Colonic mucosa (tissue), 4 donors: ENCODE measurements at regions not wholly inside any gene's neighbourhood (a gene's known extent, or its start where the extent isn't known, plus 50 kb on each side); places are given as distances from the start of the nearest gene placed in this dataset.

Experiments
- DNase-seq: peaks from one replicate; pipeline ENCODE4 v3.0.0-alpha.2; 2020
- H3K27ac ChIP-seq: fragments of 200-600 bp; one replicate; pipeline ENCODE4 v1.8.0; 2021
- H3K27me3 ChIP-seq: fragments of 200-600 bp; one replicate; pipeline ENCODE4 v1.8.0; 2021
- H3K36me3 ChIP-seq: fragments of 200-600 bp; one replicate; pipeline ENCODE4 v1.8.0; 2021
- H3K4me1 ChIP-seq: fragments of 200-600 bp; one replicate; pipeline ENCODE4 v1.8.0; 2021; ENCODE audit warnings: mild to moderate bottlenecking
- H3K4me3 ChIP-seq: fragments of 200-600 bp; one replicate; pipeline ENCODE4 v1.8.0; 2021
- H3K9ac ChIP-seq, 2 donors: one replicate each; pipeline ENCODE4 v1.7.0; 2013; ENCODE audit warnings: control low read depth in 2 of 2, low read depth in 2 of 2, low read length in 2 of 2
- H3K9me3 ChIP-seq: fragments of 200-600 bp; one replicate; pipeline ENCODE4 v1.8.0; 2021
- CTCF ChIP-seq: fragments of 200-600 bp; IDR thresholded peaks from one replicate; pipeline ENCODE4 v1.8.0; 2022; ENCODE audit warnings: antibody characterized with exemption, mild to moderate bottlenecking
- intact Hi-C: fragments of 100-400 bp; cut with DNase I; formaldehyde crosslinking; loops from one replicate; pipeline ENCODE4 v1.14.1; 2022
- donor health status: healthy.
- donor health status: DM: no; HTN: no; CAD: no.
- donor health status: DM: no; HTN: no; CAD: no.

GRCh38 chr4:104766676-104767075 lies 272.0 kb upstream of the CXXC4 start:
- no peaks in the 10 kb centered on the region for H3K4me1 ChIP-seq
- H3K4me3 ChIP-seq, result no peak overlapping the region
- no peak for DNase-seq
- no peaks in the 10 kb centered on the region for H3K36me3 ChIP-seq
- no peak overlapping the region for H3K27ac ChIP-seq
- no peak for TF ChIP-seq CTCF
- no peak overlapping the region for H3K9ac ChIP-seq
- no peaks in the 10 kb centered on the region for H3K27me3 ChIP-seq
- intact Hi-C loops, result no loop called here
- no peaks in the 10 kb centered on the region for H3K9me3 ChIP-seq

GRCh38 chr4:104772849-104773248 lies 278.2 kb upstream of the CXXC4 start:
- DNase-seq, result no peak
- no peaks in the 10 kb centered on the region for H3K36me3 ChIP-seq
- H3K9ac ChIP-seq, result no peak overlapping the region
- H3K27me3 ChIP-seq, result no peaks in the 10 kb centered on the region
- intact Hi-C loops, result no loop called here
- H3K9me3 ChIP-seq, result no peaks in the 10 kb centered on the region
- H3K4me1 ChIP-seq, result no peaks in the 10 kb centered on the region
- TF ChIP-seq CTCF, result no peak
- H3K27ac ChIP-seq, result no peak overlapping the region
- H3K4me3 ChIP-seq, result no peak overlapping the region

- Histone ChIP-seq H3K36me3 (no peaks in the 10 kb centered on the region), H3K27me3 (no peaks in the 10 kb centered on the region), H3K9me3 (no peaks in the 10 kb centered on the region), H3K9ac (no peak overlapping the region), H3K4me1 (no peaks in the 10 kb centered on the region), H3K27ac (no peak overlapping the region), H3K4me3 (no peak overlapping the region)
- TF ChIP-seq CTCF, result no peak
- DNase-seq, result no peak
- intact Hi-C loops, result no loop called here
Observed at GRCh38 chr4:104795264-104795939, 300.7 kb upstream of the CXXC4 start.

- Histone ChIP-seq H3K9ac (no peak overlapping the region), H3K4me1 (no peaks in the 10 kb centered on the region), H3K27ac (no peak overlapping the region), H3K9me3 (no peaks in the 10 kb centered on the region), H3K4me3 (no peak overlapping the region), H3K27me3 (no peaks in the 10 kb centered on the region), H3K36me3 (no peaks in the 10 kb centered on the region)
- no peak for DNase-seq
- TF ChIP-seq CTCF, result no peak
- intact Hi-C loops, result no loop called here
Observed at GRCh38 chr4:104811727-104812126, 317.0 kb upstream of the CXXC4 start.

GRCh38 chr4:104815665-104816064 lies 321.0 kb upstream of the CXXC4 start:
- Histone ChIP-seq H3K27me3 (no peaks in the 10 kb centered on the region), H3K9me3 (no peaks in the 10 kb centered on the region), H3K4me3 (no peak overlapping the region), H3K27ac (no peak overlapping the region), H3K36me3 (no peaks in the 10 kb centered on the region), H3K4me1 (no peaks in the 10 kb centered on the region), H3K9ac (no peak overlapping the region)
- DNase-seq, result no peak
- intact Hi-C loops, result no loop called here
- no peak for TF ChIP-seq CTCF
